Lower lobe of right lung (tissue), 2 donors: ENCODE measurements at regions not wholly inside any gene's neighbourhood (a gene's known extent, or its start where the extent isn't known, plus 50 kb on each side); places are given as distances from the start of the nearest gene placed in this dataset.

Experiments
- ATAC-seq, 2 donors: fragments of 200-7000 bp; cut with Tn5 transposase; one replicate each; pipeline ENCODE4 v1.9.1; 2020 to 2022; ENCODE audit warnings: mild to moderate bottlenecking in 2 of 2, moderate library complexity in 2 of 2
- DNase-seq: peaks from one replicate; pipeline ENCODE4 v3.0.0-alpha.2; 2020
- H3K27ac ChIP-seq: fragments of 200-600 bp; one replicate; pipeline ENCODE4 v1.8.0; 2022
- H3K27me3 ChIP-seq: fragments of 200-600 bp; one replicate; pipeline ENCODE4 v1.8.0; 2022; ENCODE audit warnings: low read depth
- H3K36me3 ChIP-seq: fragments of 200-600 bp; one replicate; pipeline ENCODE4 v1.8.0; 2022; ENCODE audit warnings: mild to moderate bottlenecking
- H3K4me1 ChIP-seq: fragments of 200-600 bp; one replicate; pipeline ENCODE4 v1.8.0; 2022
- H3K4me3 ChIP-seq: fragments of 200-600 bp; one replicate; pipeline ENCODE4 v1.8.0; 2022; ENCODE audit warnings: mild to moderate bottlenecking
- H3K9me3 ChIP-seq: fragments of 200-600 bp; one replicate; pipeline ENCODE4 v1.8.0; 2022
- CTCF ChIP-seq: fragments of 200-600 bp; IDR thresholded peaks from one replicate; pipeline ENCODE4 v1.8.0; 2022; ENCODE audit warnings: antibody characterized with exemption, mild to moderate bottlenecking
- intact Hi-C: fragments of 100-400 bp; cut with DNase I; formaldehyde crosslinking; loops from one replicate; pipeline ENCODE4 v1.11.0; 2022
- donor health status: DM: no; HTN: yes; CAD: no; lungs with severe emphysema.

DNA sequence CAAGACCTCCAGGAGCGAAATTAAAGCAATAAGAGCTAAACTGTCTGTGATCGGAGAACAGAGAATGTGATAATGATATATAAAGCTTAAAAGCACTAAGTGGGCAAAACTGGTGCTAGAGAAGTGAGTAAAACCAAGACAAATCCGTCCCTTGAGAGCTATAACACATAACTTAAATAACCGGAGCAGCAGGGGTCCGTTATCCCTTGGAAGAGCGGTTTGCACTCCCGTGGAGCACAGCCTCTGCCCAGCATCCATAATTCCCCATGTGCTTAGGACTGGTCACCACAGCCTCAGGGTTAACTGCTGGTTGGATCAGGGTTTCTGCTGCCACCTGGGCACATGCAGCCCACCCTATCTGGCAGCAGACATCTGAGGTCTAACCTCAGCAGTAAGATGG lies 489.0 kb downstream of the NPIPA7 start:
- no peaks in the 10 kb centered on the region for H3K4me1 ChIP-seq
- no peak for DNase-seq
- H3K27ac ChIP-seq: no peak overlapping the region
- TF ChIP-seq CTCF: no peak
- H3K9me3 ChIP-seq: no peaks in the 10 kb centered on the region
- H3K36me3 ChIP-seq: no peaks in the 10 kb centered on the region
- H3K4me3 ChIP-seq: no peak overlapping the region
- no peak for ATAC-seq
- peaks cover 18% of the 10 kb centered on the region for H3K27me3 ChIP-seq
- intact Hi-C loops: no loop called here

DNA sequence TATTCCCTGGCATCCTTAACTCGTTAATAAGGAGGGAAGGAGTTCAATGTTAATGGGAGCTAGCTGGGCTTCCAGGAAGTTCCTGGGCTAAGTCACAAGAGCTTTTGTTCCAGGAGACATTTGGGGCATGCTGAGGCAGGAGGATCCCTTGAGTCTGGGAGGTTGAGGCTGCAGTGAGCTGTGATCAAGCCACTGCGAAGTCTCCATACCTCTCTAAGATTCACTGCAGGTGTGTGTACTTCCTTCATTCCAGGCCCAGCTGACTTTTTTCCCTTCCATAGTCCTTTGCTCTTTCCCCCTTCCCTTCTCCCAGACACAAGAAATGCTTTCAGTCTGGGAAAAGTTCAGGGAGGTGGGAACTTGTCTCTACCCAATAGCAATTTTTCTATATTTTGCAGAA lies 489.8 kb downstream of the NPIPA7 start:
- TF ChIP-seq CTCF: no peak
- Histone ChIP-seq H3K27ac (no peak overlapping the region), H3K9me3 (no peaks in the 10 kb centered on the region), H3K36me3 (no peaks in the 10 kb centered on the region), H3K27me3 (peaks cover 18% of the 10 kb centered on the region), H3K4me3 (no peak overlapping the region), H3K4me1 (no peaks in the 10 kb centered on the region)
- no peak for DNase-seq
- ATAC-seq: no peak
- intact Hi-C loops: no loop called here

DNA sequence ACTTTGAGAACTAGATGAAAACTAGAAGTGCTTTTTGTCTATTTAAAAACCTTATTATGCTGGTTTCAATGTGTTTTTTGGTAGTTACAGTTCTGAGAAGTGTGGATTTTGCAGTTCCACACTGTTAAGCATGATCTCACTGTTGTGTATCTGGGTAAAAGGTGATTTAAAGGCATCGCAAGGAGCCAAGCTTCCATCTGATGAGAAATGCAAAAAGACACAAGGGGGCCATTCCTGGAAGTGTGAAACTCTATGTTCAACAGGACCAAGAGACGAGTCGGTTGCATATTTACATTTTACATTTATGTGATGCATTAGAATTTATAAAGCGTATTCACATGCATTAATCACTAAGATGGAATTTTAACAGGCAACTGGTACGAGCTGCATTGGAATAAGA lies 490.8 kb downstream of the NPIPA7 start:
- no peak overlapping the region for H3K27ac ChIP-seq
- intact Hi-C loops: no loop called here
- no peak overlapping the region for H3K4me3 ChIP-seq
- no peaks in the 10 kb centered on the region for H3K36me3 ChIP-seq
- DNase-seq (no peak), ATAC-seq (no peak)
- H3K27me3 ChIP-seq: peaks cover 18% of the 10 kb centered on the region
- no peaks in the 10 kb centered on the region for H3K4me1 ChIP-seq
- no peaks in the 10 kb centered on the region for H3K9me3 ChIP-seq
- no peak for TF ChIP-seq CTCF

DNA sequence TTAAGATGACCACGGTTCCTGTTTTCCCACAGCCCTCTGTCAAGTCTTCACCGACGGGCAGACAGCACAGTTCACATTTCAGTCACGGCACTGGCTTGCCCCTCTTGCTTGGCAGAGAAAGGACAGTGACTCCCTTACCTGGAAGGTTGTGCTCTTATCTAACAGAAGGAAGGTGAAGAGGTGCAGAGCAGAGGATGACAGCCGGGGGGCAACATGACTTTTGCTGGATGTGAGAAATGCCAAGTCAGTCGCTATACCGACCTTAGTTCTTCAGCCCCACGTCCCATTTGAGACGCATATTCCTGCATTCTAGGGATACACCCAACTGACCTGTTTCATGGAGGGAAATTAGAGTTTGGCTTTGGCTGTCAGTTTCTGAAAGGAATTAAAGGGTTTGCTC lies 492.3 kb downstream of the NPIPA7 start:
- intact Hi-C loops: no loop called here
- H3K36me3 ChIP-seq: no peaks in the 10 kb centered on the region
- peaks cover 18% of the 10 kb centered on the region for H3K27me3 ChIP-seq
- ATAC-seq (no peak), DNase-seq (no peak)
- H3K27ac ChIP-seq: no peak overlapping the region
- no peak for TF ChIP-seq CTCF
- H3K4me3 ChIP-seq: no peak overlapping the region
- no peaks in the 10 kb centered on the region for H3K4me1 ChIP-seq
- H3K9me3 ChIP-seq: no peaks in the 10 kb centered on the region

DNA sequence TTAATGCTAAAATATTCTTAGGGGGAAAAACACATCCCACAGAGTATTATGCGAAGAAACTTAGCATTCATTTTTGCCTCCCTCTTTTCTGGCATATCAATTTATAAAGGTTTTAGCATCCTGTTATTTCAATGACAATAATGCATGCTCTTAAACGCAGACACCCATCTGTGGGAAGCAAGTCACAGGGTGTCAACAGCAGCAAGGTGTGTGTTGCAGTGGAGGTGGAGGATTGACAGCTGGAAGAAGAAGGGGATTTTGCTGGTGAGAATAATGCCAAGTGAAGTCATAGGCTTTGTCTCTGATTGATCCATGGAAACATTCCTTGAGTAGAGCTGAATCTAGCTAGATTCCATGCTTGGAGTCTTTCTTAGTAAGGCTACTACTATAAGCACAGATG lies 498.1 kb downstream of the NPIPA7 start:
- intact Hi-C loops: no loop called here
- no peak for DNase-seq
- Histone ChIP-seq H3K36me3 (no peaks in the 10 kb centered on the region), H3K27me3 (peaks cover 5% of the 10 kb centered on the region), H3K4me1 (no peaks in the 10 kb centered on the region), H3K4me3 (no peak overlapping the region), H3K9me3 (no peaks in the 10 kb centered on the region), H3K27ac (no peak overlapping the region)
- no peak for TF ChIP-seq CTCF
- ATAC-seq: no peak
